Retina (tissue), 1 donor: ENCODE measurements at regions not wholly inside any gene's neighbourhood (a gene's known extent, or its start where the extent isn't known, plus 50 kb on each side); places are given as distances from the start of the nearest gene placed in this dataset.

Experiments
- DNase-seq: peaks from one replicate; pipeline ENCODE4 v3.0.0-alpha.2; 2016

DNA sequence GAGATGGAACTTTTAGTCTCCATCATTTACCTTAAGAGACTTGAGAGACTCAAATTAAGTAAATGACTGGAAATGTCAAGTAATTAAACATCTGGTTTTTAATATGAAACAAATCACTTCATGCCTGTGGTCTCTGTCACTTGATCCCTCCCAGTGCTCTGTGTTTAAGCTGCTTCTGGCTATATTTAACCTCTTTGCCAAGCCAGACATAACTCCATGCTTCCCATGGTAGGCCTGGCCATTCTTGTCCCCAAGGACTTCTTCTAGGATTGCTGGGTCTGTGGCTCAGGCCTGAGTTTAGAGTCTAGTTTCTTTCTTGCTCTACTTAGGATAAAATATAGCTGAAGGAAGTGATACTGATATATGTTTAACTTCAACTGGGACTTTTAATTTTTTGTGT, 1013.6 kb downstream of the FLRT2 start:
- DNase-seq = no peak

DNA sequence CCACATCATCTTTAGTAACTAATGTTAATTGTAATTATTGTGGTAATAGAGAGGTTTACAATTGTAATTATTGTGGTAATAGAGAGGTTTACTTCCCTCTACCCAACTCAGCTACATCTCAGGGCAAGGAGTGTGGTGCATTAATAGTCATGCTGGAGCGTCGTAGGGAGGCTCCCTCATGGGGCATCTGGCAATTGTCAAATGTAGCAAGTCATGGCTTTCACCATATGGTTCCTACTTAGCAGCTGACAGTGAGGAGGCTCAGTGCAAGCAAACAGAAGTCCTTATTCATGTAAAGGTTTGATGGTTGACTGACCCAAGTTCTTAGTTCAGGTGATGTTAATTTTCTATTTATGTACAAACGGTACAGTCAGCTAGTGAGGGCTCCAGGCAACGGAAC, 1012.0 kb downstream of the FLRT2 start:
- DNase-seq = no peak

DNA sequence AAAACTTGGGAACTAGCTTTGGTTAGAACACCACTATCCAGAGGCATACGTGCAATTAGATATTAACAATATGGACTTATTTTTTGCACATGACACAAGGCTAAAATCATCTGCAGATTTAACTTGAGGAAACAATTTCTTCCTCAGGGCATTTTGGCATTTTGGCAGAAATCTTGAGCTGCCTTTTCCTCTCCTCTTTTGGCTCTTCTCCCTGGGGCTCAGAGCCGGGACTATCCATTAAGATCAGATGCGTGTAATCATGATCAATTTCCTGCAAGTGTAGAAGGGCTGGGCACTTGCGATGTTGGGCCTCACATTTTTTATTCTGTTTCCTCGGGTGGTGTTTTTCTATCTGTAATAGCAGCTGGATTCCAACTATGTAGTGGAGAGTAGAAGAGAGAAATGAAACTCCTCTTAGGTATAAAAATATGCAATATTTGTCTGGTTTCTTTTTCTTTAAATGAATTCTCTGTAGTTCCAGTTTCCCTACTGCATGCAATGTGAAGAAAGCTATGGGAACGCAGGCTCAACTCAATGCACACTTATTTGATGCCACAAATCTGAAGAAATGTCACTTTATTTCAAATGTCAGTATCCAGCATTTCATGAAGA, 1010.8 kb downstream of the FLRT2 start:
- no peak for DNase-seq

DNA sequence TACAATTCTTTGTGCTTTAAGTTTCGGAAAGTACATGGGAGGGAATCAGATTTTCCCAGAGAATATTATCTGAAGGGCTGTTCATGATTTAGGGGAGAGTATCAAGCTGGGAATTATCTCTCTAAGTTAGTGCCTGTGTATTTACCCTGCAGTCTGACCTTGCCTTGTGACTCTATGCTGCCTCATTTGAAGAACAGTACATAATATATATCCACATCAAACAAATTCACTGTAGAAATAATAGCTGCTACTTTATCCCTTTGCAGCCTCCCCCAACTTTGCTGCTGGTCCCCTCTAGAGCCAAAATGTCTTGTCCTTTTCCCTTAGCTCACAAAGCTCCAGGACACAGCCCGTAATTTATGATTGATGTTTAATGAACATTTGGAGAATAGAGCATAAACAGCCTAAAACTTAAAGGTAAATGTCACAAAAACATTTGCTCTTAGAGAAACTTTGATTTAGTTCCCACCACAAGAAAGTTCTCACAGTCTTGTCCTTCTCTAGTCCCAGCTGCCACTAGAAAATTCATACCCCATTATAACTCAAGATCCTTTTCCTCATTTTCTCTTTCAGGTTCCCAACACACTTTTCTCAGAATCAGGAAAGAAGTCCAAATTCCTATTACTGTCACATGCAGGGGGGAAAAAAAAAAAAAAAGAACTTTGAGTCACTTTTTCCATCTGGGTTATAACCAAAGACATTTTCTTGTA, 1009.6 kb downstream of the FLRT2 start:
- no peak for DNase-seq

DNA sequence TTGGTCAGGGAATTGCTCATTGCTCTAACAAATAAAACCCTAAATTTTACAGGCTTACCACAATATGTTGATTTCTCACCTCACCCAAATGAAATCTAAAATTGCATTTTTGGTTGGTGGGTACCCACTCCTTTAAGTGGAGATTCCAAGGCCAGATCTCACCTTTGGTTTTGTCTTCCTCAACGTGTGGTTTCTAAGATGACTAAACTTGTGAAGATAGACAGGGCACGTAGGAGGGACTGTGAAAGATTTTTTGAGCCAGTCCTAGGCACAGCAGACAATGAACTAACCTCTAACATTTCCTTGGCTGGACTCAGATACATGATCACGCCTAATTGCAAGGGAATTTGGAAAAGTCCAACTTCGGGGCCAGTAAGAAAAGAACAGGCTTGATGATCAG, 1003.9 kb downstream of the FLRT2 start:
- no peak for DNase-seq

DNA sequence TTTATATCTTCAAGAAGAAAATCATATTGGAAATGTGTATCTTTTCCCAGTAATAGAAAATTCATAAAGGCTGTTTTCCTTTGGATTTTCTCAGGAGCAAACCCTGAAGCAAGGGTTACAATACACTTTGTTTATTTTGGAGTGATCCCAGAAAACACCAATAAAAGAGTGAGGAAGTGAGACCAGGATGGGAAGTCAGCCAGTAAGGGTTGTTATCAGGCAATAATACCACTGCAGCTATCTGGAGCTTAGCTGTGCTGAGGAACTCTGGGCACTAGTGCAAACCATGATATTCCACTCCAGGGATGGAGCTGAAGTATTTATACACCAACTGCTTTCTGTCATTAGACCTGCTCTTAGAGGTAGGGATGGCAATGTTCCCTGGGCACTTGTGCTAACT, 1002.3 kb downstream of the FLRT2 start:
- DNase-seq = no peak

DNA sequence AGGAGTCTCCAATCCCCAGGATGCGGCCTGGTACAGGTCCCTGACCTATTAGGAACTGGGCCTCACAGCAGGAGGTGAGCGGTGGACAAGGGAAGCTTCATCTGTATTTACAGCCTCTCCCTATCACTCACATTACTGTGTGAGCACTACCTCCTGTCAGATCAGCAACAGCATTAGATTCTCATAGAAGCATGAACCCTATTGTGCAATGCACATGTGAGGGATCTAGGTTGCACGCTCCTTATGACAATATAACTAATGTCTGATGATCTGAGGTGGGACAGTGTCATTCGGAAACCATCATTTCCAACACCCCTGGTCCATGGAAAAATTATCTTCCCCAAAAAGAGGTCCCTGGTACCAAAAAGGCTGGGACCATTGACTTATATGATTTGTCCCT, 1000.5 kb downstream of the FLRT2 start:
- no peak for DNase-seq

DNA sequence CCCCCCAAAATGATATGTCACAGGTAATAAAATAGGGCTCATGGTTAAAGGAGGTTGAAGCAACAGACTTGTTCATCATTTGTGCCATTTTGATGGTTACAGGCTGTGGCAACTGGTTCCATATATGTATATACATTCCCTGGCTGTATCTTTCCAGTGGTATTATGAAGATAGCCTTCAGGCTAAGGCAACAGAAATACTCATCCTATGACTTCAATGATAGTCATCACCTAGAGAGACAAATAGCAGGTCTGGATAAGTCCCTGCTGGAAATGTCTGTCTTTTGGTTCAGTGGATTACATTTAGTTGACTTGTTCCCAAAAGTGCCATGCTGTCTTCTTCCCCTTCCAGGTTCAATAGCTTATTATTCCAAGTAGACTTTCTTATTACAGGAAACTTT, 997.4 kb downstream of the FLRT2 start:
- no peak for DNase-seq

DNA sequence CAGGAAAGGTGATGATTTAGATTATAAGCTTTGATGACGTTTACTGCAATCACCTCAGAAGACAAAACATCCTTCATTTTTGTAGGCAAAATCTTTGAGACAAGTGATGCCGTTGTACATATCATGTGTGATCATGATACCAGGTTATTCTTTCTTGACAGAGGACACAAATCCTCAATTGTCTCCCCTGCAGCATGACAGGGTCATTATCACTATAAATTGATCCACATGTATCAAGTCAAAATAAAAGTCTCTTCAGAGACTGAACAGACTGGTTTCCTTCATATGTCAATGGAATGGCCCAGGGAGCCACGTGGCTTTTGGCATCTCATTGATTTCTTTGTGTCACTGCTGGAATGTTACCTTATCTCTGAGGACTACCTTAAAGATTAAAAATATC, 995.7 kb downstream of the FLRT2 start:
- no peak for DNase-seq

DNA sequence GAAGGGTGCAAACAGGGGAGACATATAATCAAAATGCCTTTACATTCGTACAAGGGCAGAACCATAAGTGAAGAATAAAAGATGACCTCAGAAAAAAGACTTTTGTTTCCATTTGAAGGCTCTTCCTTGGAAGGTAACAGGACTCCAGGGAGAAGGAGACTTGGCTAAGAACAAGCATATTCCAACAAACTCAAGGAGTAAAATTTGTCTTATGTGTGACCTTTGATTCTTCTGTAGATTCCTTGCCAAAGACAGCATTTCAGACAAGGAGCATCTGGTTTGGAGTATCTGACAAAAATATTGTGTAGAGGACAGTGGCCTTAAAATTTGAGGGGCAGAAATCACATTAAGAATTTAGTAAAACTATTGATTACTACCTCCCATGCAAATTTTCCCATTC, 991.9 kb downstream of the FLRT2 start:
- no peak for DNase-seq

DNA sequence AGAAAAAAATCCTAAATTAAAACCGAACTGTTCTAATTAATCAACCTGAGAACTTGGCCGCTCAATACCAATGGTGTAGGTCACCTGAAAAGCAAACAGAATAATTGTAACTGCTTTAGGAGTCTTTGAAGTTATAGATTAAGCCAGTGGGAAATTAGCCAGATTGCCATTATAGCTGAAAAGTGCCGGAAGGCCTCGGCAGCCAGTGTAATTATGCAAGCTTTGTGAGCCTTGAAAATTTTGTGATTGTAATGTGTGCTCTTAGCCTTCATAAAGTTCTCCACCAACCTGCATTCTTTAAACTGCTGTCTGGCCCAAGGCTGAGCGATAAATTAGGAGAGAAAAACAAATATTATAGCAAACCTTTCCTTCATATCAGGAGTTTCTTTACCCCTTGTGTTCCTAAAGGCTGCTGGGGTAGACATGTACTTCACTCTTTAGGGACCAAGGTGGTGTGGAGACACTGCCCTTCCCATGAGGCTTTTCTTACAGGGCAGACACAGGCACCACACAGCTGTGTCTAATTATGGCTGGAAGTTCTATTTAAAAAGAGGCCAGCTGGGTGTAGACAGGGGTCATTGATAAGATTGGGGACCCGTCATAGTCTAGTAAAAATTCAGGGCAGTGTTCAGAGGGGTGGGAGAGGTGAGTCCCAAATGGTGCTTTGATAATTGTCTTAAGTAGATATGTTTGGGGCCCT, 991.2 kb downstream of the FLRT2 start:
- no peak for DNase-seq

DNA sequence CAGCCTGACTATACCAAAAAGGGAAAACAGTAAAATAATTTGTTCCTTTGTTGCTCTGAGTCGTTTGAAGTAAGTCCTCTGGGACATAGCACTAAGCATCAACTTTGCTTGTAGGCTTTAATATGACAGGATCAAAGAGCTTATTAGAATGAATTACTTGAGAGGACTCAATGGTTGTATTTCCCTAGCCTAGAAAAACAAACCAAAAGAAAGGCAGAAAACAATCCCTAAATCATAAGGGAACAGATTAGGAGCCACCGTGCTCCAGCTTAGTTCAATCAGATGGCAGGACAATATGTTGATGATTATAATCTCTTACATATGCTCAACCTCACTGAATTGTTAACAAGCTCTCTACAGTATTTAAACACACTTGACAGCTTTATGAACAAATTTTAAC, 988.4 kb downstream of the FLRT2 start:
- no peak for DNase-seq

DNA sequence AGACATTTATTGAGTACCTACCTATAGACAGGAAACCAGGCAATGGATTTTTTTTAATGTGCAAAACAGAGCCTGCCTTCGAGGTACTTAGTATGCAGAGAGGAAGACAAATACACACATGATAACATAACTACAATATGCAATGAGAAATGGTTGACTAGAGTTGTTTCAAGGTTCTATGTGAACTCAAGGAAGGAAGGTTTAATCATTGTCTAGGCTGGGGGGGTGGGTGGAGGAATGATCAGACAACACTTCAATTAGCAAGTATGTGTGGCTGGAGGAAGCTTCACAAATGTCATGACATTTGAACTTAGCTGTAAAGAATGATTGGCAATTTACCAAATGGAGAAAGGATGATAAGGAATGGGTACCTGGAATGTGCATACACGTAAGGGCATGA, 985.3 kb downstream of the FLRT2 start:
- DNase-seq = no peak

DNA sequence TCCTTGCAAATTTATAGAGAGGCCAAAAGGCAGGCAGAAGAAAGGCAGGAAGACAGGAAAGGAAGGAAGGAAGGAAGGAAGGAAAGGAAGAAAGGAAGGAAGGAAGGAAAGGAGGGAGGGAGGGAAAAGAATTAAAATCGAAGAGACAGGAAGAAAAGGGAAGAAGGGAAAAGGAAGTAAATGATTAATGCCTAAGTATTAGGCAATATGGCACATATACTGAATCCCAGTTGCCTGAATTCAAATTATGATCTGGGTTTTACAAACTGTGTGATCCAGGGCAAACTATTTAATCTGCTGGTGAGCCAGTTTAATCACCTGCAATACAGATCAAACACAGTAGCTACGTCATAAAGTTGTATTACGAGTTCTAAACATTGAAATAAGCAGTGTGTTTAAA, 983.6 kb downstream of the FLRT2 start:
- no peak for DNase-seq

DNA sequence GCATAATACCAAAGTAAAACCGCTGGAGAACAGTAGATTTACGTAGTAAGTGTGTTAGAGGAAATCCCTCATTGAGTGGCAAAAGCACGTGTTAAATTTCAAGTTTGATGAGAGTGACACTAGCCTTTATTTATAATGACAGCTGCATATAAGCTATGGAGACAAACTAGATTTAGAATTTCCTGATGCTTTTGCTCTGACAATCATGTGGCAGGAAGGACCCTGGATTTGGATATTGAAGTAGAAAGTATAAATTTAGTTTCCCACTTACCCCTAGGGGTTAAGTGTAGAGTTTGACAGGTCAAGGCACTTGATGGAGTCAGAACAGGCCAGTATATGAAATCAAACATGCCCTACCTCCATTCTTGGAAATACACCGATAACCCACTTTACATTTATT, 983.1 kb downstream of the FLRT2 start:
- DNase-seq = no peak

DNA sequence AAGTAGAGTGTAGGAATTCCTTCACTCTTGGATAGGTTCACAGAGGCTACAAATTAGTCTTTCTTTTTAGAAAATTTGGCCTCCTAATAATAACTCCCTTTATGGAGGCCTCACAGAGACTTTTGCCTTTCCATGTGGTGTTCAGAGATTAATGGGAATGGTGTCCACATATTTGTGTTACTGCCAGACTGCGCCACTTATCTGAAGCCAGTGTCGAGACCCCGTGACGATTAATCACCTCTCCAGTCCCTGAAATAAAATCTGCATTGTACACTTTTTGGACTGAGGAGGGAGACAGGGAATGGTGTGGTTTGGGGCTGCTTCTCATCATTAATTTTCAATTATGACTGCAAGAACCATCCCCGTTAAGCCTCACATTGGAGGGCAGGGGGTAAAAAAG, 980.5 kb downstream of the FLRT2 start:
- no peak for DNase-seq

DNA sequence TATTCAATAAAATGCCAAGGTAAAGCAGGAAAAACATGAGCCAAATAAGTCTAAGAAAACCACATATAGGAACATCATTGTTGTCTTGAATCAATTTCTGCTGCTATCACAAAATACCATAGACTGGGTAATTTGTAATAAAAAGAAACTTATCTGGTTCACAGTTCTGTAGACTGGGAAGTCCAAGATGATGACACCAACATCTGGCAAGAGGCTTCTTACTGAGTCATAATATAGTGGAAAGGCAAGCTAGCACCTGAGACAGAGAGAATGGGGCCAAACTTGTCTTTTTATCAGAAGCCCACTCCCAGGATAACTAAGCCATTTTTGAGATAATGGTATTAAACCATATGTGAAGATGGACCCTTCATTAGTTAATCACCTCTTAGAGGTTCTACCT, 975.9 kb downstream of the FLRT2 start:
- no peak for DNase-seq

DNA sequence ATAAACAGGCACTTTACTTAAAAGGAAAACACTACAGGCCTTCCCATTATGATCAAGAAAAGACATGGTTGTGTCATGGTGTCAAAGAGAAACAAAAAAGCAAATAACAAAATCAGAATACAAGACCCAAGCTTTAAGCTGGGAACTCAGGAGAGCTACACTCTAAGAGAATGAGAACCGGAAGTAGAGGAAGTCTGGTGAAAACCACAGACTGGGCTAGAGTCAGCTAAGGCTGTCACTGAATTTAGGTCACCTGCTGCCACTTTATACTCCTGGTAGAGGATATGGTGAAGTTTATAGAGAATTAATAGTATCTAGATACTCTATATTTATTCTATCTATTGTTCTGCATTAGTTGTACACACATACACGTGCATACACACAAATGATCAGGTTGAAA, 971.7 kb downstream of the FLRT2 start:
- DNase-seq = no peak

DNA sequence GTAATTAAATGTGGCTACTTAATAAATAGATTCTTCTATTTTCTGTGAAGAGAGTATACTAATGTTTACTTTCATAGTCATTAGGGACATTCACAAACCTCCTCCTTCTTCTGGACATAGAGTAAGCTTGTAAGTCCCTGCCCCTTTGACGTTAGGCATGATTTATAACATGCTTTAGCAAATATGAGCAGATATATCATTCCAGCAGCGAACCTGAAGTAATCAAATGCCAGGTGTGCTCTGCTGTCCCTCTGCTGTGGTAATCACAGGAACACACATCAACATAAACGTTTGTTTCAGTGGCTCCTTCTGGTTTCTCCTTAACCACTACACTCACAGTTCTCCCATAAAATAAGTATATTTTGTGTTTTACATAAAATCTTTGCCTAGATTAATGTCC, 961.8 kb downstream of the FLRT2 start:
- DNase-seq = no peak

DNA sequence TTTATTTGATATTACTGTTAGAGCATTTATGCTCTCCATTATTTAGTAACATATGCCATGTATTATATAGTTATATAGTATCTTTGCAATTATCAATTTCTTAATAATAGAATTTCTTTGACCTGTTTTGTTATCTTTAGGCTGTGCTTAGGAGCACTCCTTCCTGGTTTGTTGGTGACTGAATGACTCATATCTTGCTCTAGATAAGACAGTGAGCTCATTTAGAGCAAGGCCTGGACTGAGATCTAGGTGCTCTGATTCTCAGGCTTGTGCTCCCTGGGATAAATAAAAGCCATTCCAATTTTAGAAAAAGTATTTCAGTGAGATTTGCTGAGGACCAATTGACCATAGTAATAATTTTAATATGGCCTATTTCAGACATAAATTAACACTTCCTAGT, 951.2 kb downstream of the FLRT2 start:
- DNase-seq = no peak

DNA sequence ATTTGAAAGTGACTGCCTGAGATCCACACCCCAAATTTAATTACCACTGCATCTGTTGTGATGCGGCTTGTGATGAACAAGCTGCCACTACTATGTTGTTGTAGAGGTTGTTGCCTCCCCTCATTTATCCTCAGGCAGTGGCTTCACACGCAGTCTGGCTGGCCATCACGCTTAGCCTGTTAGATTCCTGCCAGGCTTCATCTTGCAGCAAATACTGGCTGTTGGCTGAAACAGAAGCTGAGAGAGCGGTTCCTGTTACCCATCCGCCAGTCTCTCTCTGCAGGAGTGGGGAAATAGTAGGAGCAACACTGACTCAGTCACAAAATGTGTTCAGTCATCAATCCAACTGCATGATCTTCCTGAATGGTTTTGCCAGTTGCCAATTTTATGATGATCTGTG, 934.4 kb downstream of the FLRT2 start:
- no peak for DNase-seq

DNA sequence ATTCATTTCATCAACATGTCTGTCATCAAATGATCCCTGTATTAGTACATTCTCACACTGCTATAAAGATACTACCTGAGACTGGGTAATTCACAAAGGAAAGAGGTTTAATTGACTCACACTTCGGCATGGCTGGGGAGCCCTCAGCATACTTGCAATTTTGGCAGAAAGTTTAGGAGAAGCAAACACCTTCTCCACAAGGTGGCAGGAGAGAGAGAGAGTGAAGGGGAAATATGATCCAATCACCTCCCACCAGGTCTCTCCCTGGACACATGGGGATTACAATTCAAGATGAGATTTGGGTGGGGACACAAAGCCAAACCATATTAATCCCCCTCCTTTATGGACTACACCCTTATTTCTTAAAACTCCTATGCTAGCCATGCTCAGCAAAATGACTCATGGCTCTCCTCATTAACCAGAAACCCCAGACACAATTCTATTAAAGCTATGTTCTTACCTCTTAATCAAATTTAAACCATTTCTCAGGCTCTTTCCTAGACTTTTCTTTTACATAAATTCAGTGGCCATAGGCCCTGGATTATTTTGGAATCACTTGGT, 932.3 kb downstream of the FLRT2 start:
- DNase-seq = no peak

DNA sequence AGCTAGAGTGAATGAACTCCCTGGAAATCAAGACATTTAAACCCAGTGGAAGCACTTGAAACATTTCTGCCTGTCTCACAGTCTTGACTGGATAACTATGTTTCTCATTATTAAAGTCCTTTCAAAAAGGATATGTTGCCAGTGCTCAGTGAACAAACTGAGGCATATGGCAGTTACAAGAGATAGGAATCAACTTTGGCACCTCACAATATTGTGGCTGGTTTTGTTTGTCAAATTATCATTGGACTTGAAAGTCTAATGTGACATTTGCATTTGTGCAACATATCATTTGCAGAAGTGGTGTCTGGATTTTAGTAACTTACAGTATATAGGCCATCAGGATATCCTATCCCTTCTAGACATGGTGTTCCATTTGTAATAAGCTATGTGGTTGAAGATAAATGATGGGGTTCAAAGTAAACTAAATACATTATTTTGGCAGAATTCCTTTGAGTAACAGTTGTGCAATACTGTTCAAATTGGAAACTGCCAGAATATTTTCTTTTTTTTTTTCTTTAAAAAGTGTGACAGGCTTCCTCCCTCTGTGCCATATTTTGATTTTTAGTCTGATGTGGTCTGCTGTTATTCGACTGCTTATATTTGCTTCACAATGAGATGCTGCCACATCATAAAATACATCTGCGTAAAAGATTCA, 927.7 kb downstream of the FLRT2 start:
- no peak for DNase-seq

DNA sequence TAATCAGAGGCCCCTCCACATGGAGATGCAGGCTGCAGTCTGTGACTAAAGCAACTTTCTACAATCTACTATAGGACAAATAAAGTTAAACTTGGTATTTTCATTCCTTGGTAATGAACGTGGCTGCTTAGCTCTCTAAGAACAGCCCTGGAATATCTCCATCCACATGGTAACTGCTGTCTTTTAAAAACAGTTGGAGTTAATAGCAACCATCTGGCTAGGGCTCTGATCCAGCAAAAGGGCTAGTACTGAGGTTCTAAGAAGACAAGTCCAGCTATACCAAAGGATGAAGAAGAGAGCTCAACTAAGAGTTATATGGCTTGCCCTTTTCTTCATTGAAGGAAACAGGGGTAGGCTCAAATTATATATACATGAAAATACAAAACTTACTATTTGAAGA, 920.1 kb downstream of the FLRT2 start:
- DNase-seq = no peak
